ENCODE measurements at regions not wholly inside any gene's neighbourhood (a gene's known extent, or its start where the extent isn't known, plus 50 kb on each side); places are given as distances from the start of the nearest gene placed in this dataset.

DNA sequence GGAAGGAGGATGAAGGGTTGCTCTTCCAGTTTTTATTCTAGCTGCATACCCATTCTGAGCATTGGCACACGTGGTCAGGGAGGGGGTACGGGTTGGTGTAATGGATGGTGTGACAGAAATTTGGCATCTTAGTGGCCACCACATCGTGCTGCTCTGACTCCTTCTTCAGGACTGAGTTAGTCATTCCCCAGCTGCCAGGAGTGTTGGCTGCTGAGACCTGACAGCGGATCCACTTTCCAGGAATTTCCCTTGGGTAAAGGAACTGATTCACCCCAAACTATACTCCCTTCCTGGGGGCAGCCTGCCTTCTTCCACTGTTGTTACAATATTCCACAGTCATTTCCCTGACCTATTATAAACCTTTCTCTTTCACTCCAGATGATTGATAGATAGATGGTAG lies 595.5 kb upstream of the KLHL1 start:
- H3K4me3 ChIP-seq: no peak overlapping the region
- no peak overlapping the region for H3K27ac ChIP-seq
- H3K4me1 ChIP-seq: no peaks in the 10 kb centered on the region
- intact Hi-C loops (cut with DNase I): no loop called here
- no peaks in the 10 kb centered on the region for H3K27me3 ChIP-seq
- TF ChIP-seq POLR2A (IDR thresholded peaks at IDR 0.05) (no peak), CTCF (IDR thresholded peaks at IDR 0.05) (no peak), POLR2AphosphoS5 (IDR thresholded peaks at IDR 0.05; ENCODE audit: insufficient read depth in 1 of 2, low read depth in 1 of 2) (no peak)
- H3K36me3 ChIP-seq: no peaks in the 10 kb centered on the region
- DNase-seq (ENCODE audit: extremely low spot score in 2 of 2): no peak
- H3K9me3 ChIP-seq: no peaks in the 10 kb centered on the region

- H3K9me3 ChIP-seq: no peaks in the 10 kb centered on the region
- H3K36me3 ChIP-seq: no peaks in the 10 kb centered on the region
- no peak overlapping the region for H3K4me3 ChIP-seq
- no peak overlapping the region for H3K27ac ChIP-seq
- intact Hi-C loops (cut with DNase I): no loop called here
- no peaks in the 10 kb centered on the region for H3K4me1 ChIP-seq
- H3K27me3 ChIP-seq: no peaks in the 10 kb centered on the region
- DNase-seq (ENCODE audit: extremely low spot score in 2 of 2): no peak
- TF ChIP-seq POLR2A (IDR thresholded peaks at IDR 0.05) (no peak), CTCF (IDR thresholded peaks at IDR 0.05) (no peak), POLR2AphosphoS5 (IDR thresholded peaks at IDR 0.05; ENCODE audit: insufficient read depth in 1 of 2, low read depth in 1 of 2) (no peak)
Observed at GRCh38 chr13:70694996-70695715, 586.9 kb upstream of the KLHL1 start.

GRCh38 chr13:70668983-70669382 lies 560.7 kb upstream of the KLHL1 start:
- no peaks in the 10 kb centered on the region for H3K27me3 ChIP-seq
- no peak for TF ChIP-seq CTCF (IDR thresholded peaks at IDR 0.05)
- no peak for TF ChIP-seq POLR2A (IDR thresholded peaks at IDR 0.05)
- no peaks in the 10 kb centered on the region for H3K4me1 ChIP-seq
- no peaks in the 10 kb centered on the region for H3K36me3 ChIP-seq
- no peak for DNase-seq (ENCODE audit: extremely low spot score in 2 of 2)
- H3K9me3 ChIP-seq: no peaks in the 10 kb centered on the region
- no peak overlapping the region for H3K4me3 ChIP-seq
- intact Hi-C loops (cut with DNase I): no loop called here
- no peak overlapping the region for H3K27ac ChIP-seq

DNA sequence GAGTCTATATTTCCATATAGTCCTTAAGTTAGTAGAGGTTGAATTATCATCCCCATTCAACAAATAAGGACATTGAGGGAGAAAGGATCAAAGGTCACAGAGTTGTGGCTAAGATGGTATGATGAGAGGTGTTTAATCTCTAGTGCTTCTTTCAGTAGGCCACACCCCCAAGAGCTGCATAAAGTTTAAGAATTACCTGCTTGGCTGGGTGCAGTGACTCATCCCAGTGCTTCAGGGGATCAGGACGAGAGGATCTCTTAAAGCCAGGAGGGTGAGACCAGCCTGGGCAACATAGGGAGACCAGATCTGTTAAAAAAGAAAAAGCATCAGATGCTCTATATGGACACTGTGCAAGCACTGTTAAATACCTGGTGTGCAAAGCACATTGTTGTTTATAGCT lies 560.0 kb upstream of the KLHL1 start:
- H3K4me1 ChIP-seq: no peaks in the 10 kb centered on the region
- DNase-seq (ENCODE audit: extremely low spot score in 2 of 2): no peak
- intact Hi-C loops (cut with DNase I): no loop called here
- no peak overlapping the region for H3K4me3 ChIP-seq
- H3K9me3 ChIP-seq: no peaks in the 10 kb centered on the region
- TF ChIP-seq POLR2A (IDR thresholded peaks at IDR 0.05) (no peak), CTCF (IDR thresholded peaks at IDR 0.05) (no peak), POLR2AphosphoS5 (IDR thresholded peaks at IDR 0.05; ENCODE audit: insufficient read depth in 1 of 2, low read depth in 1 of 2) (no peak)
- no peaks in the 10 kb centered on the region for H3K36me3 ChIP-seq
- H3K27ac ChIP-seq: no peak overlapping the region
- H3K27me3 ChIP-seq: no peaks in the 10 kb centered on the region

- Histone ChIP-seq H3K4me3 (no peak overlapping the region), H3K27me3 (no peaks in the 10 kb centered on the region), H3K36me3 (no peaks in the 10 kb centered on the region), H3K9me3 (no peaks in the 10 kb centered on the region), H3K4me1 (no peaks in the 10 kb centered on the region), H3K27ac (no peak overlapping the region)
- intact Hi-C loops (cut with DNase I): no loop called here
- no peak for DNase-seq (ENCODE audit: extremely low spot score in 2 of 2)
- TF ChIP-seq CTCF (IDR thresholded peaks at IDR 0.05): no peak
- no peak for TF ChIP-seq POLR2A (IDR thresholded peaks at IDR 0.05)
- no peak for TF ChIP-seq POLR2AphosphoS5 (IDR thresholded peaks at IDR 0.05; ENCODE audit: insufficient read depth in 1 of 2, low read depth in 1 of 2)
Observed at GRCh38 chr13:70666883-70667556, 558.8 kb upstream of the KLHL1 start.
